Gastrocnemius medialis (tissue), 4 donors: ENCODE measurements at regions not wholly inside any gene's neighbourhood (a gene's known extent, or its start where the extent isn't known, plus 50 kb on each side); places are given as distances from the start of the nearest gene placed in this dataset.

ENCODE experiments used
- CTCF ChIP-seq, 5 experiments: fragments of 450-650 bp in 3 of 5; fragments of 200-600 bp in 2 of 5; sonication (generic) in 2 of 5; IDR thresholded peaks in 4 of 5; conservative IDR thresholded peaks in 1 of 5; 1 replicate in 4 of 5; 2 replicates in 1 of 5; pipeline ENCODE4 v1.5.1; 2016 to 2019; ENCODE audit warnings: antibody characterized with exemption in 5 of 5, mild to moderate bottlenecking in 3 of 5, moderate library complexity in 3 of 5
- POLR2A ChIP-seq, 2 donors: fragments of 450-650 bp; IDR thresholded peaks; one replicate each; pipeline ENCODE4 v1.6.1; 2017; ENCODE audit warnings: antibody characterized with exemption in 2 of 2, mild to moderate bottlenecking in 2 of 2, moderate library complexity in 2 of 2

- TF ChIP-seq CTCF (IDR thresholded peaks at IDR 0.05 in 4 of 5, conservative IDR thresholded peaks at IDR 0.05 in 1 of 5) (no peak), POLR2A (IDR thresholded peaks at IDR 0.05) (no peak)
Measured at GRCh38 chr6:168920289-168920688, 333.4 kb downstream of the THBS2 start.
